GM23338 (cell line): ENCODE measurements at regions not wholly inside any gene's neighbourhood (a gene's known extent, or its start where the extent isn't known, plus 50 kb on each side); places are given as distances from the start of the nearest gene placed in this dataset.

Experiments
- ATAC-seq: fragments of 200-7000 bp; cut with Tn5 transposase; 3 replicates; pipeline ENCODE4 v1.9.1; 2020
- DNase-seq: peaks from one replicate; pipeline ENCODE4 v3.0.0-alpha.2; 2015; ENCODE audit warnings: low spot score
- H2AFZ ChIP-seq: fragments of 200-600 bp; sonication (generic); 2 replicates; pipeline ENCODE4 v1.8.0; 2016; ENCODE audit warnings: antibody characterized with exemption, mild to moderate bottlenecking, moderate library complexity
- H3F3A ChIP-seq: fragments of 200-600 bp; sonication (generic); replicated peaks from 2 replicates; pipeline ENCODE4 v1.8.0; 2017; ENCODE audit warnings: antibody characterized with exemption, mixed run types, low read depth
- H3K27ac ChIP-seq: fragments of 200-600 bp; sonication (generic); 2 replicates; pipeline ENCODE4 v1.6.1; 2016; ENCODE audit warnings: low read depth
- H3K27me3 ChIP-seq: fragments of 200-600 bp; sonication (generic); 2 replicates; pipeline ENCODE4 v1.8.0; 2016; ENCODE audit warnings: mild to moderate bottlenecking, mixed run types, moderate library complexity; ENCODE audit not compliant: insufficient read depth
- H3K36me3 ChIP-seq: fragments of 200-600 bp; sonication (generic); 2 replicates; pipeline ENCODE4 v1.8.0; 2016; ENCODE audit warnings: mild to moderate bottlenecking; ENCODE audit not compliant: insufficient read depth
- H3K4me1 ChIP-seq: fragments of 200-600 bp; sonication (generic); 2 replicates; pipeline ENCODE4 v1.8.0; 2016; ENCODE audit warnings: mild to moderate bottlenecking, moderate library complexity; ENCODE audit not compliant: insufficient read depth
- H3K4me2 ChIP-seq: fragments of 200-600 bp; sonication (generic); 2 replicates; pipeline ENCODE4 v1.7.1; 2017; ENCODE audit warnings: mixed run types
- H3K4me3 ChIP-seq: fragments of 200-600 bp; sonication (generic); 2 replicates; pipeline ENCODE4 v1.6.1; 2016; ENCODE audit warnings: mixed run types
- H3K79me2 ChIP-seq: fragments of 200-600 bp; sonication (generic); replicated peaks from 2 replicates; pipeline ENCODE4 v1.8.0; 2017; ENCODE audit warnings: mild to moderate bottlenecking; ENCODE audit not compliant: insufficient read depth
- H3K9me2 ChIP-seq: fragments of 200-600 bp; sonication (generic); 2 replicates; pipeline ENCODE4 v1.8.0; 2017; ENCODE audit not compliant: insufficient read depth
- H4K20me1 ChIP-seq: fragments of 200-600 bp; sonication (generic); replicated peaks from 2 replicates; pipeline ENCODE4 v1.8.0; 2017; ENCODE audit warnings: mild to moderate bottlenecking; ENCODE audit not compliant: insufficient read depth
- H3K27ac Mint-ChIP-seq: 2 replicates; pipeline ENCODE4 v1.8.0; 2020; ENCODE audit warnings: inconsistent platforms, mild to moderate bottlenecking, moderate library complexity, mixed read lengths
- H3K27me3 Mint-ChIP-seq: 3 replicates; pipeline ENCODE4 v1.8.0; 2022; ENCODE audit warnings: low read depth, mild to moderate bottlenecking, moderate library complexity, mixed read lengths, inconsistent platforms; ENCODE audit not compliant: insufficient read depth, poor library complexity
- H3K36me3 Mint-ChIP-seq: 3 replicates; pipeline ENCODE4 v1.8.0; 2021; ENCODE audit warnings: low read depth, mild to moderate bottlenecking, inconsistent platforms, moderate library complexity, mixed read lengths
- H3K4me1 Mint-ChIP-seq: 3 replicates; pipeline ENCODE4 v1.8.0; 2020; ENCODE audit warnings: mild to moderate bottlenecking, inconsistent platforms, mixed read lengths
- H3K4me3 Mint-ChIP-seq: 3 replicates; pipeline ENCODE4 v1.8.0; 2021; ENCODE audit warnings: moderate library complexity, mild to moderate bottlenecking, inconsistent platforms, mixed read lengths
- H3K9me3 Mint-ChIP-seq: 3 replicates; pipeline ENCODE4 v1.8.0; 2020; ENCODE audit warnings: moderate library complexity, mild to moderate bottlenecking, inconsistent platforms, mixed read lengths
- CREB1 ChIP-seq: fragments of 250-450 bp; sonication (Bioruptor Pico); IDR thresholded peaks from 2 replicates; pipeline ENCODE4 v1.5.0; 2020; ENCODE audit warnings: low read depth, mild to moderate bottlenecking, moderate library complexity
- EZH2 ChIP-seq: fragments of 200-600 bp; sonication (generic); IDR thresholded peaks from one replicate; pipeline ENCODE4 v1.8.0; 2017; ENCODE audit warnings: antibody characterized with exemption, mild to moderate bottlenecking, low read depth; ENCODE audit not compliant: unreplicated experiment
- EZH2phosphoT487 ChIP-seq: fragments of 200-600 bp; sonication (generic); IDR thresholded peaks from one replicate; pipeline ENCODE4 v1.8.1; 2018; ENCODE audit warnings: antibody characterized with exemption; ENCODE audit not compliant: unreplicated experiment
- NANOG ChIP-seq: IDR thresholded peaks from 2 replicates; pipeline ENCODE4 v1.6.1; 2016; ENCODE audit warnings: antibody characterized with exemption, borderline replicate concordance
- STAT1 ChIP-seq: IDR thresholded peaks from one replicate; pipeline ENCODE4 v1.6.1; 2016; ENCODE audit warnings: antibody characterized with exemption; ENCODE audit not compliant: unreplicated experiment
- ZNF114 ChIP-seq: fragments of 250-450 bp; sonication (Bioruptor Pico); IDR thresholded peaks from 2 replicates; pipeline ENCODE4 v1.5.0; 2020; ENCODE audit warnings: mild to moderate bottlenecking, moderate library complexity
- ZNF331 ChIP-seq: fragments of 250-450 bp; sonication (Bioruptor Pico); IDR thresholded peaks from 2 replicates; pipeline ENCODE4 v1.5.0; 2020; ENCODE audit warnings: low read depth, mild to moderate bottlenecking, moderate library complexity
- TF ChIP-seq, protein P1 (sequence below): IDR thresholded peaks from one replicate; pipeline ENCODE4 v1.6.1; 2018; ENCODE audit warnings: antibody characterized with exemption; ENCODE audit not compliant: unreplicated experiment
- TF ChIP-seq, protein P2 (sequence below), 2 experiments: fragments of 200-600 bp in 1 of 2; sonication (generic) in 1 of 2; conservative IDR thresholded peaks; 2 replicates each; pipeline versions ENCODE4 v1.5.1 to v1.6.1; 2016 to 2017; ENCODE audit warnings: antibody characterized with exemption in 2 of 2, low read depth in 2 of 2, mild to moderate bottlenecking in 2 of 2, moderate library complexity in 1 of 2
- TF ChIP-seq, protein P3 (sequence below): IDR thresholded peaks from 2 replicates; pipeline ENCODE4 v1.6.1; 2016; ENCODE audit warnings: antibody characterized with exemption

DNA sequence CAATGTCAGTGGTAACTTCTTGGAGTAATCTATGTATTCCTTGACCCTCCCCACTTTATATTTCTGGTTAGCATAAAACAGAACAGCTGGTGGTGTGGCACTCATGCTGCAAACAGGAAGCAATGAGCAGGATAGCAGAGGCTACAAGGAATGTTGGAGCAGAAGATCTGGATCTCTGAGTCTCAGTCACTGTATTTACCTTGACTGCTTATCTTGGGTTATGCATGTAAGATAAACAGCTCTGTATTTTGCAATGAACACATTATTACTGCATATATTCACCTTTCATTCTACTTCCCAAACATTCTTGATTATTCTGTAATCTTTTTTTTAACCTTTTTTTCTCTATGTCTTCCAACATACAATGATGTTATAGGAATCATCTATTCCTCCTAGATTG is 977.9 kb upstream of the CNTNAP5 start:
- no peaks in the 10 kb centered on the region; the same call in 2 of the 3 replicates for H3K4me1 Mint-ChIP-seq
- Histone ChIP-seq H3K27ac (no peak overlapping the region), H3K4me1 (no peaks in the 10 kb centered on the region), H3K27me3 (no peaks in the 10 kb centered on the region), H3K9me2 (no peaks in the 10 kb centered on the region), H4K20me1 (no peaks in the 10 kb centered on the region), H2AFZ (no peak overlapping the region), H3F3A (no peaks in the 10 kb centered on the region), H3K36me3 (no peaks in the 10 kb centered on the region), H3K4me2 (no peak overlapping the region), H3K4me3 (no peak overlapping the region), H3K79me2 (no peaks in the 10 kb centered on the region)
- no peak overlapping the region for H3K27ac Mint-ChIP-seq
- H3K27me3 Mint-ChIP-seq: no peaks in the 10 kb centered on the region
- no peaks in the 10 kb centered on the region for H3K9me3 Mint-ChIP-seq
- ATAC-seq: no peak
- no peak for TF ChIP-seq NANOG
- TF ChIP-seq EZH2: no peak
- no peak for TF ChIP-seq CREB1
- TF ChIP-seq ZNF331: no peak
- TF ChIP-seq, protein P1, sequence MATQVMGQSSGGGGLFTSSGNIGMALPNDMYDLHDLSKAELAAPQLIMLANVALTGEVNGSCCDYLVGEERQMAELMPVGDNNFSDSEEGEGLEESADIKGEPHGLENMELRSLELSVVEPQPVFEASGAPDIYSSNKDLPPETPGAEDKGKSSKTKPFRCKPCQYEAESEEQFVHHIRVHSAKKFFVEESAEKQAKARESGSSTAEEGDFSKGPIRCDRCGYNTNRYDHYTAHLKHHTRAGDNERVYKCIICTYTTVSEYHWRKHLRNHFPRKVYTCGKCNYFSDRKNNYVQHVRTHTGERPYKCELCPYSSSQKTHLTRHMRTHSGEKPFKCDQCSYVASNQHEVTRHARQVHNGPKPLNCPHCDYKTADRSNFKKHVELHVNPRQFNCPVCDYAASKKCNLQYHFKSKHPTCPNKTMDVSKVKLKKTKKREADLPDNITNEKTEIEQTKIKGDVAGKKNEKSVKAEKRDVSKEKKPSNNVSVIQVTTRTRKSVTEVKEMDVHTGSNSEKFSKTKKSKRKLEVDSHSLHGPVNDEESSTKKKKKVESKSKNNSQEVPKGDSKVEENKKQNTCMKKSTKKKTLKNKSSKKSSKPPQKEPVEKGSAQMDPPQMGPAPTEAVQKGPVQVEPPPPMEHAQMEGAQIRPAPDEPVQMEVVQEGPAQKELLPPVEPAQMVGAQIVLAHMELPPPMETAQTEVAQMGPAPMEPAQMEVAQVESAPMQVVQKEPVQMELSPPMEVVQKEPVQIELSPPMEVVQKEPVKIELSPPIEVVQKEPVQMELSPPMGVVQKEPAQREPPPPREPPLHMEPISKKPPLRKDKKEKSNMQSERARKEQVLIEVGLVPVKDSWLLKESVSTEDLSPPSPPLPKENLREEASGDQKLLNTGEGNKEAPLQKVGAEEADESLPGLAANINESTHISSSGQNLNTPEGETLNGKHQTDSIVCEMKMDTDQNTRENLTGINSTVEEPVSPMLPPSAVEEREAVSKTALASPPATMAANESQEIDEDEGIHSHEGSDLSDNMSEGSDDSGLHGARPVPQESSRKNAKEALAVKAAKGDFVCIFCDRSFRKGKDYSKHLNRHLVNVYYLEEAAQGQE: no peak
- TF ChIP-seq, protein P2, sequence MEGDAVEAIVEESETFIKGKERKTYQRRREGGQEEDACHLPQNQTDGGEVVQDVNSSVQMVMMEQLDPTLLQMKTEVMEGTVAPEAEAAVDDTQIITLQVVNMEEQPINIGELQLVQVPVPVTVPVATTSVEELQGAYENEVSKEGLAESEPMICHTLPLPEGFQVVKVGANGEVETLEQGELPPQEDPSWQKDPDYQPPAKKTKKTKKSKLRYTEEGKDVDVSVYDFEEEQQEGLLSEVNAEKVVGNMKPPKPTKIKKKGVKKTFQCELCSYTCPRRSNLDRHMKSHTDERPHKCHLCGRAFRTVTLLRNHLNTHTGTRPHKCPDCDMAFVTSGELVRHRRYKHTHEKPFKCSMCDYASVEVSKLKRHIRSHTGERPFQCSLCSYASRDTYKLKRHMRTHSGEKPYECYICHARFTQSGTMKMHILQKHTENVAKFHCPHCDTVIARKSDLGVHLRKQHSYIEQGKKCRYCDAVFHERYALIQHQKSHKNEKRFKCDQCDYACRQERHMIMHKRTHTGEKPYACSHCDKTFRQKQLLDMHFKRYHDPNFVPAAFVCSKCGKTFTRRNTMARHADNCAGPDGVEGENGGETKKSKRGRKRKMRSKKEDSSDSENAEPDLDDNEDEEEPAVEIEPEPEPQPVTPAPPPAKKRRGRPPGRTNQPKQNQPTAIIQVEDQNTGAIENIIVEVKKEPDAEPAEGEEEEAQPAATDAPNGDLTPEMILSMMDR (conservative IDR thresholded peaks at IDR 0.05; ENCODE audit: low read depth in 2 of 2): no peak
- no peak for DNase-seq
- H3K4me3 Mint-ChIP-seq: no peak overlapping the region
- H3K36me3 Mint-ChIP-seq: no peaks in the 10 kb centered on the region

DNA sequence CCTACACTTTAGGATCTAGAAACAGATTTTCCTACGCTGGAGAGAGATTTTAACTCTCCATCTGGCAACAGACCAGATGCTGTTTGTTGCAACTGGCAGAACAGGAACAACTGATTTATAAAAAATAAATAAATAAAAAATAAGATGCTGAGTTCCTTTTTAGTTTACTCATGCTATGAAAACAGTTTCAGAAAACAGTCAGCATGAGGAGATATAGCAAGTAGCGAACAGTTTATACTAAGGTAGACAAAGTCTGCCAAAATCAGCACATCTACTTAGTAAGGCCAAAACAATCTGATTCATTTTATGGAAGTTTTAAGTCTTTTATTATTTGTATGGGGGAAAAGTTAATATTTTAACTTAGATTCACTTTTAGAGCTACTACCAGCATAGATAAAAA is 974.0 kb upstream of the CNTNAP5 start:
- Histone ChIP-seq H3K36me3 (no peaks in the 10 kb centered on the region), H2AFZ (0 out of 2 replicates have a peak overlapping the region, but pooled peaks have one; percentile 34), H3K4me2 (no peak overlapping the region), H3K79me2 (no peaks in the 10 kb centered on the region), H3K9me2 (no peaks in the 10 kb centered on the region), H3K27ac (no peak overlapping the region), H4K20me1 (no peaks in the 10 kb centered on the region), H3K27me3 (no peaks in the 10 kb centered on the region), H3K4me3 (no peak overlapping the region), H3K4me1 (no peaks in the 10 kb centered on the region), H3F3A (no peaks in the 10 kb centered on the region)
- Mint-ChIP-seq H3K9me3 (no peaks in the 10 kb centered on the region; the same call in 2 of the 3 replicates), H3K27me3 (no peaks in the 10 kb centered on the region), H3K4me1 (no peaks in the 10 kb centered on the region; the same call in 2 of the 3 replicates), H3K27ac (no peak overlapping the region), H3K4me3 (no peak overlapping the region), H3K36me3 (no peaks in the 10 kb centered on the region)
- DNase-seq: no peak
- no peak for ATAC-seq
- TF ChIP-seq STAT1 (no peak), ZNF114 (CRISPR knock-in tag) (no peak), ZNF331 (no peak), NANOG (no peak), CREB1 (no peak), EZH2phosphoT487 (no peak)
- TF ChIP-seq, protein P3, sequence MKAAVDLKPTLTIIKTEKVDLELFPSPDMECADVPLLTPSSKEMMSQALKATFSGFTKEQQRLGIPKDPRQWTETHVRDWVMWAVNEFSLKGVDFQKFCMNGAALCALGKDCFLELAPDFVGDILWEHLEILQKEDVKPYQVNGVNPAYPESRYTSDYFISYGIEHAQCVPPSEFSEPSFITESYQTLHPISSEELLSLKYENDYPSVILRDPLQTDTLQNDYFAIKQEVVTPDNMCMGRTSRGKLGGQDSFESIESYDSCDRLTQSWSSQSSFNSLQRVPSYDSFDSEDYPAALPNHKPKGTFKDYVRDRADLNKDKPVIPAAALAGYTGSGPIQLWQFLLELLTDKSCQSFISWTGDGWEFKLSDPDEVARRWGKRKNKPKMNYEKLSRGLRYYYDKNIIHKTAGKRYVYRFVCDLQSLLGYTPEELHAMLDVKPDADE: no peak
